ENCODE measurements at regions not wholly inside any gene's neighbourhood (a gene's known extent, or its start where the extent isn't known, plus 50 kb on each side); places are given as distances from the start of the nearest gene placed in this dataset.

DNA sequence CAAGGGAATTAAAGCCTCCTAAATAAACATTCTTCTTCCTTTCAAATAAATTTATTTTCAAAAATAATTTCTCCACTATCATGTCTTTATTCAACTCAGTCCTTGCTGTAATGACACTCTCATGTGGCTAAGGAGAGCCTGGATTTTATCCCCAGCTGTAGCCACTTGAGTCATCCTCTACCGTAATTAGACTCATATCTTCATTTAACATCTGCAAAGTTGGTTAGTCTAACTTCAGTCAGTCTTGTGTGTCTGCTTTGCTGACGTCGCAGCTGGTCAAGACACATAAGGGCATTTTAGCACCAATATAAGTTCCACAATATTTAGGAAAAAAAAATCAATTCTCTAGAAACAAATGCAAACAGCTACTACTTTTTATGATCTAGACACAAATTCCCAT lies 776.4 kb upstream of the ATXN8OS start:
- TF ChIP-seq CREB1 (IDR thresholded peaks at IDR 0.05; ENCODE audit: low read depth) = no peak
- no peak for TF ChIP-seq YY1 (IDR thresholded peaks at IDR 0.05; ENCODE audit: low read depth)
- TF ChIP-seq USF1 (IDR thresholded peaks at IDR 0.05) = no peak
- TF ChIP-seq TEAD4 (IDR thresholded peaks at IDR 0.05) = no peak
- TF ChIP-seq ZBTB7A (IDR thresholded peaks at IDR 0.05; ENCODE audit: low read depth) = no peak
- TF ChIP-seq REST (IDR thresholded peaks at IDR 0.05; ENCODE audit: low read depth) = no peak
- no peak for TF ChIP-seq FOXM1 (IDR thresholded peaks at IDR 0.05; ENCODE audit: borderline replicate concordance, low read depth)
- TF ChIP-seq RAD21 (IDR thresholded peaks at IDR 0.05; ENCODE audit: low read depth) = no peak
- no peak for TF ChIP-seq EP300 (IDR thresholded peaks at IDR 0.05; ENCODE audit: borderline replicate concordance)
- TF ChIP-seq CEBPB (IDR thresholded peaks at IDR 0.05) = no peak
- TF ChIP-seq TCF12 (IDR thresholded peaks at IDR 0.05; ENCODE audit: low read depth) = no peak
- TF ChIP-seq MAX (IDR thresholded peaks at IDR 0.05) = no peak
- no peak for TF ChIP-seq TAF1 (IDR thresholded peaks at IDR 0.05; ENCODE audit: low read depth)
- no peak for TF ChIP-seq EGR1 (IDR thresholded peaks at IDR 0.05)
- TF ChIP-seq NFIC (IDR thresholded peaks at IDR 0.05) = no peak

GRCh38 chr13:69324090-69324886 lies 783.3 kb upstream of the ATXN8OS start:
- TF ChIP-seq EGR1 (IDR thresholded peaks at IDR 0.05) (no peak), EP300 (IDR thresholded peaks at IDR 0.05; ENCODE audit: borderline replicate concordance) (no peak), RAD21 (IDR thresholded peaks at IDR 0.05; ENCODE audit: low read depth) (peak; percentile 70), TEAD4 (IDR thresholded peaks at IDR 0.05) (no peak)

GRCh38 chr13:69319656-69320055 lies 788.0 kb upstream of the ATXN8OS start:
- TF ChIP-seq RAD21 (IDR thresholded peaks at IDR 0.05; ENCODE audit: low read depth) (no peak), USF1 (IDR thresholded peaks at IDR 0.05) (no peak), CREB1 (IDR thresholded peaks at IDR 0.05; ENCODE audit: low read depth) (no peak)

GRCh38 chr13:69315039-69315438 lies 792.6 kb upstream of the ATXN8OS start:
- TF ChIP-seq TCF12 (IDR thresholded peaks at IDR 0.05; ENCODE audit: low read depth) (no peak), CREB1 (IDR thresholded peaks at IDR 0.05; ENCODE audit: low read depth) (no peak), REST (IDR thresholded peaks at IDR 0.05; ENCODE audit: low read depth) (no peak), FOXM1 (IDR thresholded peaks at IDR 0.05; ENCODE audit: borderline replicate concordance, low read depth) (no peak), MAX (IDR thresholded peaks at IDR 0.05) (no peak), TAF1 (IDR thresholded peaks at IDR 0.05; ENCODE audit: low read depth) (no peak), EGR1 (IDR thresholded peaks at IDR 0.05) (no peak), CEBPB (IDR thresholded peaks at IDR 0.05) (no peak), ZBTB7A (IDR thresholded peaks at IDR 0.05; ENCODE audit: low read depth) (no peak), YY1 (IDR thresholded peaks at IDR 0.05; ENCODE audit: low read depth) (no peak), EP300 (IDR thresholded peaks at IDR 0.05; ENCODE audit: borderline replicate concordance) (no peak), RAD21 (IDR thresholded peaks at IDR 0.05; ENCODE audit: low read depth) (no peak), NFIC (IDR thresholded peaks at IDR 0.05) (no peak), USF1 (IDR thresholded peaks at IDR 0.05) (no peak), TEAD4 (IDR thresholded peaks at IDR 0.05) (no peak)

- TF ChIP-seq TEAD4 (IDR thresholded peaks at IDR 0.05) (no peak), EGR1 (IDR thresholded peaks at IDR 0.05) (no peak), MAX (IDR thresholded peaks at IDR 0.05) (no peak), FOXM1 (IDR thresholded peaks at IDR 0.05; ENCODE audit: borderline replicate concordance, low read depth) (no peak), YY1 (IDR thresholded peaks at IDR 0.05; ENCODE audit: low read depth) (no peak), CEBPB (IDR thresholded peaks at IDR 0.05) (no peak), RAD21 (IDR thresholded peaks at IDR 0.05; ENCODE audit: low read depth) (no peak; the same call in 1 of the 2 replicates), TAF1 (IDR thresholded peaks at IDR 0.05; ENCODE audit: low read depth) (no peak), ZBTB7A (IDR thresholded peaks at IDR 0.05; ENCODE audit: low read depth) (no peak), USF1 (IDR thresholded peaks at IDR 0.05) (no peak), REST (IDR thresholded peaks at IDR 0.05; ENCODE audit: low read depth) (no peak), NFIC (IDR thresholded peaks at IDR 0.05) (no peak), EP300 (IDR thresholded peaks at IDR 0.05; ENCODE audit: borderline replicate concordance) (no peak), TCF12 (IDR thresholded peaks at IDR 0.05; ENCODE audit: low read depth) (no peak)
Measured at GRCh38 chr13:69306766-69307165, 800.9 kb upstream of the ATXN8OS start.
